Hepatocyte (in vitro differentiated cells): ENCODE measurements at regions not wholly inside any gene's neighbourhood (a gene's known extent, or its start where the extent isn't known, plus 50 kb on each side); places are given as distances from the start of the nearest gene placed in this dataset.

Experiments used
- EZH2 ChIP-seq: fragments of 200-600 bp; sonication (generic); IDR thresholded peaks from 2 replicates; pipeline ENCODE4 v1.6.1; 2016; ENCODE audit warnings: antibody characterized with exemption, mild to moderate bottlenecking, borderline replicate concordance
- TF ChIP-seq, protein P1 (sequence below): fragments of 200-600 bp; sonication (generic); IDR thresholded peaks from 2 replicates; pipeline ENCODE4 v1.5.1; 2016; ENCODE audit warnings: antibody characterized with exemption, mild to moderate bottlenecking; ENCODE audit not compliant: poor library complexity

DNA sequence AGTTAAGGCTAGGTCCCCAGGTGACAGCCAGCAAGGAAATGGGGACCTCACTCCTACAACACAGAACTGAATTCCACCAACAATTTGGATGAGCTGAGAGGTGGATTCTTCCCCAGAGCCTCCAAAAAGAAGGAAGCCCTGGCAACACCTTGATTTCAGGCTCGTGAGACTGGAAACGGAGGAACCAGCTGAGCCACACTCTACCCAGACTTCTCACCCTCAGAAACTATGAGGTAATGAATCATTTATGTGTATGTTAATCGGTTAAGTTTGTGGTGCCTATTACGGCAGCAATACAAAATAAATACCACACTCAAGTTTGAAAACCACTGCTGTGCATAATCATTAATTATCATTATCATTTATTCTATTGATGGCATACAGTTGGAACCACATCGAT lies 532.4 kb upstream of the ANKRD30A start:
- TF ChIP-seq, protein P1, sequence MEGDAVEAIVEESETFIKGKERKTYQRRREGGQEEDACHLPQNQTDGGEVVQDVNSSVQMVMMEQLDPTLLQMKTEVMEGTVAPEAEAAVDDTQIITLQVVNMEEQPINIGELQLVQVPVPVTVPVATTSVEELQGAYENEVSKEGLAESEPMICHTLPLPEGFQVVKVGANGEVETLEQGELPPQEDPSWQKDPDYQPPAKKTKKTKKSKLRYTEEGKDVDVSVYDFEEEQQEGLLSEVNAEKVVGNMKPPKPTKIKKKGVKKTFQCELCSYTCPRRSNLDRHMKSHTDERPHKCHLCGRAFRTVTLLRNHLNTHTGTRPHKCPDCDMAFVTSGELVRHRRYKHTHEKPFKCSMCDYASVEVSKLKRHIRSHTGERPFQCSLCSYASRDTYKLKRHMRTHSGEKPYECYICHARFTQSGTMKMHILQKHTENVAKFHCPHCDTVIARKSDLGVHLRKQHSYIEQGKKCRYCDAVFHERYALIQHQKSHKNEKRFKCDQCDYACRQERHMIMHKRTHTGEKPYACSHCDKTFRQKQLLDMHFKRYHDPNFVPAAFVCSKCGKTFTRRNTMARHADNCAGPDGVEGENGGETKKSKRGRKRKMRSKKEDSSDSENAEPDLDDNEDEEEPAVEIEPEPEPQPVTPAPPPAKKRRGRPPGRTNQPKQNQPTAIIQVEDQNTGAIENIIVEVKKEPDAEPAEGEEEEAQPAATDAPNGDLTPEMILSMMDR = no peak
- TF ChIP-seq EZH2 = no peak
